Epithelial cell of esophagus (primary cell): ENCODE measurements at regions not wholly inside any gene's neighbourhood (a gene's known extent, or its start where the extent isn't known, plus 50 kb on each side); places are given as distances from the start of the nearest gene placed in this dataset.
"Not testable (repeated sequence)": the region's sequence is repeated elsewhere in the genome, so short reads cannot be mapped to it uniquely, and the experiment has no call there.

ENCODE experiments used
- DNase-seq: peaks from one replicate; pipeline ENCODE4 v3.0.0; 2010; ENCODE audit warnings: low read depth
- H3K4me3 ChIP-seq: 2 replicates; pipeline ENCODE4 v1.5.1; 2011; ENCODE audit warnings: mild to moderate bottlenecking, low read length, control low read depth
- TF ChIP-seq, protein P1 (sequence below): IDR thresholded peaks from 2 replicates; pipeline ENCODE4 v1.5.1; 2011; ENCODE audit warnings: low read depth, mild to moderate bottlenecking, low read length, control low read depth, inconsistent platforms; ENCODE audit not compliant: insufficient read depth; ENCODE audit errors: missing control alignments

DNA sequence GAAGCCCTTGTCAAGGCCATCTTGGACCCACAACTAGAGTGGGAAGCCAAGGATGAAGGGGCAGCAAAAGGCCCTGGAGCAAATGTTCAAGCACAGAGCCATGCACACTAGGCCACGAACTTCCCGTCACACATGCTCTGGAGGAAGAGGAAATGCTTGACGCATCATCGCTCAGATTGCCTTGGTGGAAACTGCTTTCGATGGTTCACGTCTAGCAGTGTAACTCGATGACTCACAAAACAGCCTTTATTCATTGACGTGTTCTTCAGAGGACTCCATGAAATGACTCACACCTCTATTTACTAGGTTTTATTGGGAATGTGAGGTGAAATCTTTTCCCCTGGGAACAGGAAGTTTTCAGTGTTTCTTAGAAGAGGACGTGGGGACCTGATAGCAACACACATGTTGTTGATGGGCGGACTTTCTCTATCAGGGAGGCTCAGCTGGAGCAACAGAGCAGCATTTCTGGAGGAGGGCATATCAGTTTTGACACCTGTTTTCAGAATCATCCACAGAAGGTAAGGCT, 79.8 kb upstream of the FLT1 start:
- DNase-seq = peak; percentile 97
- H3K4me3 ChIP-seq = no peak overlapping the region
- TF ChIP-seq, protein P1, sequence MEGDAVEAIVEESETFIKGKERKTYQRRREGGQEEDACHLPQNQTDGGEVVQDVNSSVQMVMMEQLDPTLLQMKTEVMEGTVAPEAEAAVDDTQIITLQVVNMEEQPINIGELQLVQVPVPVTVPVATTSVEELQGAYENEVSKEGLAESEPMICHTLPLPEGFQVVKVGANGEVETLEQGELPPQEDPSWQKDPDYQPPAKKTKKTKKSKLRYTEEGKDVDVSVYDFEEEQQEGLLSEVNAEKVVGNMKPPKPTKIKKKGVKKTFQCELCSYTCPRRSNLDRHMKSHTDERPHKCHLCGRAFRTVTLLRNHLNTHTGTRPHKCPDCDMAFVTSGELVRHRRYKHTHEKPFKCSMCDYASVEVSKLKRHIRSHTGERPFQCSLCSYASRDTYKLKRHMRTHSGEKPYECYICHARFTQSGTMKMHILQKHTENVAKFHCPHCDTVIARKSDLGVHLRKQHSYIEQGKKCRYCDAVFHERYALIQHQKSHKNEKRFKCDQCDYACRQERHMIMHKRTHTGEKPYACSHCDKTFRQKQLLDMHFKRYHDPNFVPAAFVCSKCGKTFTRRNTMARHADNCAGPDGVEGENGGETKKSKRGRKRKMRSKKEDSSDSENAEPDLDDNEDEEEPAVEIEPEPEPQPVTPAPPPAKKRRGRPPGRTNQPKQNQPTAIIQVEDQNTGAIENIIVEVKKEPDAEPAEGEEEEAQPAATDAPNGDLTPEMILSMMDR = no peak

DNA sequence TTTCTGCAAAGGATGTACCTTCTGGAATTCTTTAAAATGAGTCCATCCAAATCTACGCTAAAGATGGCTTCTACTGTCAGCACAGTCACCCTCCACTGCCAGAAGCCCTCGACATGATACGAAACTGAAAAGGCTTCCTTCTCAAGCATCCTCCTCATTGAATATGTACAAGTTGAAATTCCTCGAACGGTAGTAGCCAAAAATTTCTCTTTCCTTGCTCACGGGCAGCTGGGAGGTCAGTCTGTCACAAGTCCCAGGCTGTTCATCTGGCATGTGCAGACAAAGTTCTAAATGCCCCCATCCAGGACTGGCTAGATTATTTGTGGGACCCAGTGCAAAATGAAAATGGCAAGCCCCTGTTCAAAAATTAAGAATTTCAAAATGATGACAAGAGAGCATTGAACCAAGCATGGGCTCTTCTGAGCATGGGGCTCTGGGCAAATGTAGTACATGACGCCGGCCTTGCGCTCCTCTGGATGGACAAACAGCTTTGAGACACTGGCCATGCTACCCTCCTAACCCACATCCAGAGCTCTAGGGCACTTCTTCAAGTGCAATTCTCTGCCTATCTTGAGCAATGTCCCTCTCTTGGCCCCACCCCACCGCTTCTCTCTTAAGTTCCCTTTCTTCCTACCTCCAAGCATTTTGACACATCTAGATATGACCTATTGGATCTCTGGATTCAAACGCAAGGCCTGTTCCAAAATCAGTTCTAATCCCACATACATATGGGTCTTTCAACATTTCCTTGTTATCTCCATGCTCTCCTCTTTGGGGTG, 78.9 kb upstream of the FLT1 start:
- no peak for DNase-seq
- TF ChIP-seq, protein P1 = no peak
- no peak overlapping the region for H3K4me3 ChIP-seq

DNA sequence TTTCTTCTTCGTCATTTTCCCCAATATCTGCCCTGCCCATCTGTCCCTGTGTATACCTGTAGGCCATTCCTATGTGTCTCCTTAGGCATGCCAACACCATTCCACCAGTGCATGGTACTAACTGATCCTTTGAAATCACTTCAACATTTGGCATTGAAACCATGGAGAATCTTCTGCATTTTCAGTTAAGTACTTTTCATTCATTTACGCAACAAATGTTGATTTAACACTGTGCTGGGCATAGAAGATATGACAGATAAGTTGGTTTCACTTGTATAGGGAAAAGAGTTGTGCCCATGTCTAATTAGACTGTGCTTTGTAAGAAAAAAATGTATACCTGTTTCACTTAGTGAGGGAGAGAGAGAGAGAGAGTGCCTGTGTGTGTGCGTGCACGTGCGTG, 77.9 kb upstream of the FLT1 start:
- no peak overlapping the region for H3K4me3 ChIP-seq
- TF ChIP-seq, protein P1 = no peak
- no peak for DNase-seq

DNA sequence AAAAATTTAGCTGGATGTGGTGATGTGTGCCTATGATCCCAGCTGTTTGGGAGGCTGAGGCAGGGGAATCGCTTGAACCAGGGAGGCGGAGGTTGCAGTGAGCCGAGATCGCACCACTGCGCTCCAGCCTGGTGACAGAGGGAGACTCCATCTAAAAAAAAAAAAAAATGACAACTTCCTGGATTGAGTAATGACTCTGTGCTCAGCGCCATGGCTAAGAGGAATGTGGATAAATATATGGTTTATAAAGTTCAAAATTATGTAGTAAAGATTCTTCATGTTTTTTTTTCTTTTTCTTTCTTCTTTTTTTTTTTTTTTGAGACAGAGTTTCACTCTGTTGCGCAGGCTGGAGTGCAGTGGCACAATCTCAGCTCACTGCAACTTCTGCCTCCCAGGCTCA, 75.4 kb upstream of the FLT1 start:
- H3K4me3 ChIP-seq, DNase-seq: not testable (repeated sequence)

DNA sequence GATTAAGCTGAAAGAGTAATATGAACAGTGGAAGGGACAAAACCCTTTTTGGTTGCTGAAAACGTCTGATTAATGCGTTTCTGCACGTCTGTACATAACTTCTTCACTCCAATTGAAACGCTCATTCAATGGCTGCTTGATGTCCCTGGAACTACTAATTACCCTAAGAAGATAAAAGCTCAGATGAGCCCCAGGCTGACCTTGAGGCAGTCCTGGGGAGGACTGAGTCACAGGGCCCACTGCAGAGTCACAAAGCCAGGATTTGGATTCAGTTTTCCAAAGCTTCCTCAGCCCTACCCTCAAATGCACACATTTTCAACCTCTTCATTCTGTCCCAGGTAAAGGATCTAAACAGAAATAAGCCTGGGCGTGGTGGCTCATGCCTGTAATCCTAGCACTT, 75.0 kb upstream of the FLT1 start:
- no peak for DNase-seq
- TF ChIP-seq, protein P1 = no peak
- no peak overlapping the region for H3K4me3 ChIP-seq

DNA sequence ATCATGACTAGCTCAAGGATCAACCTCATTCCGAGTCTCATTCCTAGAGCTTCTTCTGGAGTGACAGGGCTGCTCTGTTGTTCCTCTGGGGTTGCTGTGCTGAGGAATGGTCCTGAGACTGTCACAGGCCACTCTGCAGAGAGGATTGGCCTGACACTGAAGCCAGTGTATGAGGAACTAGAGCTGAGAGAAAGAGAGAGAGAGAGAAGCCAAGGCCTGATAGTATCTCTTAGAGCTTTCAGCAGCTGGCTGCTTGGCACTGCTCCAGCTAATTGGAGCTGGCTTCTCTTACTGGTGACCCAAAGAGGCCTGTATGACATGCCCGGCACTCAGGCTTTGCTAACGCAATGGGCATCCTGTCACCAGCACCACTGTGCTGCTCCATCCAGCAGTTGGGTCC, 73.4 kb upstream of the FLT1 start:
- TF ChIP-seq, protein P1 = no peak
- DNase-seq = no peak
- H3K4me3 ChIP-seq = no peak overlapping the region

DNA sequence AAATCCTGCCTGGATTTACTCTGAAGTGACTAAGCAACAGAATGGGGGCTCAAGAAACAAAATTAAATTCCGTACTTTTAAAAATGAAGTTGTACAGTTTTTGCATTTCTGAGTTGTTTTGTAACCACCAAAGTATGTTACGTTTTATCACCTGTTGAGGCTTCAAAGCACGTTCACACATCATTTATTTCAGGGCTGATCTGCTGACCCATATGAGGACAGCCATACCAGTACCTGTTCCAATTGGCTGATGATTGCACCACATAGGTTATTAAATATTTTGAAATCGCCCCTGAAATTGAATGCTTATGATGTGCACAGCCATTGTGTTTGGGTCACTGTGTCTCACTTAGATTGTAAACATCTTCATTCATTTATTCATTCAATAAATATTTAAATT, 72.0 kb upstream of the FLT1 start:
- TF ChIP-seq, protein P1 = no peak
- no peak overlapping the region for H3K4me3 ChIP-seq

More for the DNA sequence above, 72.0 kb upstream of the FLT1 start:
- DNase-seq = no peak
